GM23338 (cell line): ENCODE measurements at regions not wholly inside any gene's neighbourhood (a gene's known extent, or its start where the extent isn't known, plus 50 kb on each side); places are given as distances from the start of the nearest gene placed in this dataset.

Experiments
- ATAC-seq: fragments of 200-7000 bp; cut with Tn5 transposase; 3 replicates; pipeline ENCODE4 v1.9.1; 2020
- DNase-seq: peaks from one replicate; pipeline ENCODE4 v3.0.0-alpha.2; 2015; ENCODE audit warnings: low spot score
- H2AFZ ChIP-seq: fragments of 200-600 bp; sonication (generic); 2 replicates; pipeline ENCODE4 v1.8.0; 2016; ENCODE audit warnings: antibody characterized with exemption, mild to moderate bottlenecking, moderate library complexity
- H3F3A ChIP-seq: fragments of 200-600 bp; sonication (generic); replicated peaks from 2 replicates; pipeline ENCODE4 v1.8.0; 2017; ENCODE audit warnings: antibody characterized with exemption, mixed run types, low read depth
- H3K27ac ChIP-seq: fragments of 200-600 bp; sonication (generic); 2 replicates; pipeline ENCODE4 v1.6.1; 2016; ENCODE audit warnings: low read depth
- H3K27me3 ChIP-seq: fragments of 200-600 bp; sonication (generic); 2 replicates; pipeline ENCODE4 v1.8.0; 2016; ENCODE audit warnings: mild to moderate bottlenecking, mixed run types, moderate library complexity; ENCODE audit not compliant: insufficient read depth
- H3K36me3 ChIP-seq: fragments of 200-600 bp; sonication (generic); 2 replicates; pipeline ENCODE4 v1.8.0; 2016; ENCODE audit warnings: mild to moderate bottlenecking; ENCODE audit not compliant: insufficient read depth
- H3K4me1 ChIP-seq: fragments of 200-600 bp; sonication (generic); 2 replicates; pipeline ENCODE4 v1.8.0; 2016; ENCODE audit warnings: mild to moderate bottlenecking, moderate library complexity; ENCODE audit not compliant: insufficient read depth
- H3K4me2 ChIP-seq: fragments of 200-600 bp; sonication (generic); 2 replicates; pipeline ENCODE4 v1.7.1; 2017; ENCODE audit warnings: mixed run types
- H3K4me3 ChIP-seq: fragments of 200-600 bp; sonication (generic); 2 replicates; pipeline ENCODE4 v1.6.1; 2016; ENCODE audit warnings: mixed run types
- H3K79me2 ChIP-seq: fragments of 200-600 bp; sonication (generic); replicated peaks from 2 replicates; pipeline ENCODE4 v1.8.0; 2017; ENCODE audit warnings: mild to moderate bottlenecking; ENCODE audit not compliant: insufficient read depth
- H3K9me2 ChIP-seq: fragments of 200-600 bp; sonication (generic); 2 replicates; pipeline ENCODE4 v1.8.0; 2017; ENCODE audit not compliant: insufficient read depth
- H4K20me1 ChIP-seq: fragments of 200-600 bp; sonication (generic); replicated peaks from 2 replicates; pipeline ENCODE4 v1.8.0; 2017; ENCODE audit warnings: mild to moderate bottlenecking; ENCODE audit not compliant: insufficient read depth
- H3K27ac Mint-ChIP-seq: 2 replicates; pipeline ENCODE4 v1.8.0; 2020; ENCODE audit warnings: inconsistent platforms, mild to moderate bottlenecking, moderate library complexity, mixed read lengths
- H3K27me3 Mint-ChIP-seq: 3 replicates; pipeline ENCODE4 v1.8.0; 2022; ENCODE audit warnings: low read depth, mild to moderate bottlenecking, moderate library complexity, mixed read lengths, inconsistent platforms; ENCODE audit not compliant: insufficient read depth, poor library complexity
- H3K36me3 Mint-ChIP-seq: 3 replicates; pipeline ENCODE4 v1.8.0; 2021; ENCODE audit warnings: low read depth, mild to moderate bottlenecking, inconsistent platforms, moderate library complexity, mixed read lengths
- H3K4me1 Mint-ChIP-seq: 3 replicates; pipeline ENCODE4 v1.8.0; 2020; ENCODE audit warnings: mild to moderate bottlenecking, inconsistent platforms, mixed read lengths
- H3K4me3 Mint-ChIP-seq: 3 replicates; pipeline ENCODE4 v1.8.0; 2021; ENCODE audit warnings: moderate library complexity, mild to moderate bottlenecking, inconsistent platforms, mixed read lengths
- H3K9me3 Mint-ChIP-seq: 3 replicates; pipeline ENCODE4 v1.8.0; 2020; ENCODE audit warnings: moderate library complexity, mild to moderate bottlenecking, inconsistent platforms, mixed read lengths
- CREB1 ChIP-seq: fragments of 250-450 bp; sonication (Bioruptor Pico); IDR thresholded peaks from 2 replicates; pipeline ENCODE4 v1.5.0; 2020; ENCODE audit warnings: low read depth, mild to moderate bottlenecking, moderate library complexity
- EZH2 ChIP-seq: fragments of 200-600 bp; sonication (generic); IDR thresholded peaks from one replicate; pipeline ENCODE4 v1.8.0; 2017; ENCODE audit warnings: antibody characterized with exemption, mild to moderate bottlenecking, low read depth; ENCODE audit not compliant: unreplicated experiment
- EZH2phosphoT487 ChIP-seq: fragments of 200-600 bp; sonication (generic); IDR thresholded peaks from one replicate; pipeline ENCODE4 v1.8.1; 2018; ENCODE audit warnings: antibody characterized with exemption; ENCODE audit not compliant: unreplicated experiment
- JUNB ChIP-seq: IDR thresholded peaks from one replicate; pipeline ENCODE4 v1.6.1; 2016; ENCODE audit warnings: antibody characterized with exemption; ENCODE audit not compliant: unreplicated experiment
- NANOG ChIP-seq: IDR thresholded peaks from 2 replicates; pipeline ENCODE4 v1.6.1; 2016; ENCODE audit warnings: antibody characterized with exemption, borderline replicate concordance
- POLR2AphosphoS5 ChIP-seq: IDR thresholded peaks from 2 replicates; pipeline ENCODE4 v1.6.1; 2016; ENCODE audit warnings: antibody characterized with exemption, low read depth
- STAT1 ChIP-seq: IDR thresholded peaks from one replicate; pipeline ENCODE4 v1.6.1; 2016; ENCODE audit warnings: antibody characterized with exemption; ENCODE audit not compliant: unreplicated experiment
- ZNF114 ChIP-seq: fragments of 250-450 bp; sonication (Bioruptor Pico); IDR thresholded peaks from 2 replicates; pipeline ENCODE4 v1.5.0; 2020; ENCODE audit warnings: mild to moderate bottlenecking, moderate library complexity
- ZNF331 ChIP-seq: fragments of 250-450 bp; sonication (Bioruptor Pico); IDR thresholded peaks from 2 replicates; pipeline ENCODE4 v1.5.0; 2020; ENCODE audit warnings: low read depth, mild to moderate bottlenecking, moderate library complexity
- TF ChIP-seq, protein P1 (sequence below): IDR thresholded peaks from one replicate; pipeline ENCODE4 v1.6.1; 2018; ENCODE audit warnings: antibody characterized with exemption; ENCODE audit not compliant: unreplicated experiment
- TF ChIP-seq, protein P2 (sequence below), 2 experiments: fragments of 200-600 bp in 1 of 2; sonication (generic) in 1 of 2; conservative IDR thresholded peaks; 2 replicates each; pipeline versions ENCODE4 v1.5.1 to v1.6.1; 2016 to 2017; ENCODE audit warnings: antibody characterized with exemption in 2 of 2, low read depth in 2 of 2, mild to moderate bottlenecking in 2 of 2, moderate library complexity in 1 of 2
- TF ChIP-seq, protein P3 (sequence below): IDR thresholded peaks from 2 replicates; pipeline ENCODE4 v1.6.1; 2016; ENCODE audit warnings: antibody characterized with exemption

DNA sequence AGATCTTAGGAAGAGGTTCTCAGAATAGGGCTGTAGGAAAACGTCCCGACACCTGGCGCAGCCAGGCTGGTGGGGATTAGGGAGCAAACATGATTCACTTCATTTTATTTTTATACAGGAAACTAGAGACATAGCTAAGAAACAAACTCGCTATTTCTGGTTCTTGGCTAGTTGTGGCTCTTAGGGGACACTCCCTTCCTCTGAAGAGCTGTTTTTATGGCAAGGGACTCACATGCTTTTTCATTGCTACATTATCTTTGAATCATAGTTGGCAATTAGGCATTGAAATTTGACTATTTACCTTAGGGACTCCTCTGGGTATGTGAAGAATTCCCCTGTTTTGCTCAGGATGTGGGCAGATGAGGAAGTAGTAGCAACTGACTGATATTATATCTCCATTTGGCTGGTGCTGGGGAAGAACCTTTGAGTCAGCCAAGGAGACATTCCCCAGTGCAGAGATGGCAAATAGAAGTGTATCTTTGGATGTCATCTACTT is 174.5 kb downstream of the SMIM20 start:
- no peak overlapping the region for H3K27ac Mint-ChIP-seq
- H3K36me3 Mint-ChIP-seq, result peaks cover 21% of the 10 kb centered on the region
- Histone ChIP-seq H3K4me2 (no peak overlapping the region), H3K27me3 (no peaks in the 10 kb centered on the region), H3K9me2 (0 out of 2 replicates have a peak, but pooled peaks cover 6% of the 10 kb centered on the region), H3K4me1 (no peaks in the 10 kb centered on the region), H3K4me3 (no peak overlapping the region), H3K36me3 (peaks cover 11% of the 10 kb centered on the region; the same call in 1 of the 2 replicates), H3K79me2 (no peaks in the 10 kb centered on the region), H3F3A (no peaks in the 10 kb centered on the region), H4K20me1 (no peaks in the 10 kb centered on the region), H3K27ac (no peak overlapping the region), H2AFZ (peak overlapping the region; percentile 69)
- H3K9me3 Mint-ChIP-seq, result peaks cover 28% of the 10 kb centered on the region
- no peak for DNase-seq
- peaks cover 1% of the 10 kb centered on the region for H3K27me3 Mint-ChIP-seq
- no peak for TF ChIP-seq JUNB
- TF ChIP-seq EZH2, result no peak
- TF ChIP-seq, protein P1, sequence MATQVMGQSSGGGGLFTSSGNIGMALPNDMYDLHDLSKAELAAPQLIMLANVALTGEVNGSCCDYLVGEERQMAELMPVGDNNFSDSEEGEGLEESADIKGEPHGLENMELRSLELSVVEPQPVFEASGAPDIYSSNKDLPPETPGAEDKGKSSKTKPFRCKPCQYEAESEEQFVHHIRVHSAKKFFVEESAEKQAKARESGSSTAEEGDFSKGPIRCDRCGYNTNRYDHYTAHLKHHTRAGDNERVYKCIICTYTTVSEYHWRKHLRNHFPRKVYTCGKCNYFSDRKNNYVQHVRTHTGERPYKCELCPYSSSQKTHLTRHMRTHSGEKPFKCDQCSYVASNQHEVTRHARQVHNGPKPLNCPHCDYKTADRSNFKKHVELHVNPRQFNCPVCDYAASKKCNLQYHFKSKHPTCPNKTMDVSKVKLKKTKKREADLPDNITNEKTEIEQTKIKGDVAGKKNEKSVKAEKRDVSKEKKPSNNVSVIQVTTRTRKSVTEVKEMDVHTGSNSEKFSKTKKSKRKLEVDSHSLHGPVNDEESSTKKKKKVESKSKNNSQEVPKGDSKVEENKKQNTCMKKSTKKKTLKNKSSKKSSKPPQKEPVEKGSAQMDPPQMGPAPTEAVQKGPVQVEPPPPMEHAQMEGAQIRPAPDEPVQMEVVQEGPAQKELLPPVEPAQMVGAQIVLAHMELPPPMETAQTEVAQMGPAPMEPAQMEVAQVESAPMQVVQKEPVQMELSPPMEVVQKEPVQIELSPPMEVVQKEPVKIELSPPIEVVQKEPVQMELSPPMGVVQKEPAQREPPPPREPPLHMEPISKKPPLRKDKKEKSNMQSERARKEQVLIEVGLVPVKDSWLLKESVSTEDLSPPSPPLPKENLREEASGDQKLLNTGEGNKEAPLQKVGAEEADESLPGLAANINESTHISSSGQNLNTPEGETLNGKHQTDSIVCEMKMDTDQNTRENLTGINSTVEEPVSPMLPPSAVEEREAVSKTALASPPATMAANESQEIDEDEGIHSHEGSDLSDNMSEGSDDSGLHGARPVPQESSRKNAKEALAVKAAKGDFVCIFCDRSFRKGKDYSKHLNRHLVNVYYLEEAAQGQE, result no peak
- TF ChIP-seq, protein P2, sequence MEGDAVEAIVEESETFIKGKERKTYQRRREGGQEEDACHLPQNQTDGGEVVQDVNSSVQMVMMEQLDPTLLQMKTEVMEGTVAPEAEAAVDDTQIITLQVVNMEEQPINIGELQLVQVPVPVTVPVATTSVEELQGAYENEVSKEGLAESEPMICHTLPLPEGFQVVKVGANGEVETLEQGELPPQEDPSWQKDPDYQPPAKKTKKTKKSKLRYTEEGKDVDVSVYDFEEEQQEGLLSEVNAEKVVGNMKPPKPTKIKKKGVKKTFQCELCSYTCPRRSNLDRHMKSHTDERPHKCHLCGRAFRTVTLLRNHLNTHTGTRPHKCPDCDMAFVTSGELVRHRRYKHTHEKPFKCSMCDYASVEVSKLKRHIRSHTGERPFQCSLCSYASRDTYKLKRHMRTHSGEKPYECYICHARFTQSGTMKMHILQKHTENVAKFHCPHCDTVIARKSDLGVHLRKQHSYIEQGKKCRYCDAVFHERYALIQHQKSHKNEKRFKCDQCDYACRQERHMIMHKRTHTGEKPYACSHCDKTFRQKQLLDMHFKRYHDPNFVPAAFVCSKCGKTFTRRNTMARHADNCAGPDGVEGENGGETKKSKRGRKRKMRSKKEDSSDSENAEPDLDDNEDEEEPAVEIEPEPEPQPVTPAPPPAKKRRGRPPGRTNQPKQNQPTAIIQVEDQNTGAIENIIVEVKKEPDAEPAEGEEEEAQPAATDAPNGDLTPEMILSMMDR (conservative IDR thresholded peaks at IDR 0.05; ENCODE audit: low read depth in 2 of 2), result no peak
- TF ChIP-seq ZNF114 (CRISPR knock-in tag), result no peak
- no peak for TF ChIP-seq ZNF331 (CRISPR knock-in tag)
- TF ChIP-seq POLR2AphosphoS5, result no peak
- TF ChIP-seq NANOG, result no peak
- TF ChIP-seq CREB1, result no peak
- TF ChIP-seq, protein P3, sequence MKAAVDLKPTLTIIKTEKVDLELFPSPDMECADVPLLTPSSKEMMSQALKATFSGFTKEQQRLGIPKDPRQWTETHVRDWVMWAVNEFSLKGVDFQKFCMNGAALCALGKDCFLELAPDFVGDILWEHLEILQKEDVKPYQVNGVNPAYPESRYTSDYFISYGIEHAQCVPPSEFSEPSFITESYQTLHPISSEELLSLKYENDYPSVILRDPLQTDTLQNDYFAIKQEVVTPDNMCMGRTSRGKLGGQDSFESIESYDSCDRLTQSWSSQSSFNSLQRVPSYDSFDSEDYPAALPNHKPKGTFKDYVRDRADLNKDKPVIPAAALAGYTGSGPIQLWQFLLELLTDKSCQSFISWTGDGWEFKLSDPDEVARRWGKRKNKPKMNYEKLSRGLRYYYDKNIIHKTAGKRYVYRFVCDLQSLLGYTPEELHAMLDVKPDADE, result no peak
- no peak for TF ChIP-seq STAT1
- TF ChIP-seq EZH2phosphoT487, result no peak
- no peak for ATAC-seq
- H3K4me1 Mint-ChIP-seq, result no peaks in the 10 kb centered on the region; the same call in 2 of the 3 replicates
- no peak overlapping the region for H3K4me3 Mint-ChIP-seq
